ENCODE measurements at regions not wholly inside any gene's neighbourhood (a gene's known extent, or its start where the extent isn't known, plus 50 kb on each side); places are given as distances from the start of the nearest gene placed in this dataset.

DNA sequence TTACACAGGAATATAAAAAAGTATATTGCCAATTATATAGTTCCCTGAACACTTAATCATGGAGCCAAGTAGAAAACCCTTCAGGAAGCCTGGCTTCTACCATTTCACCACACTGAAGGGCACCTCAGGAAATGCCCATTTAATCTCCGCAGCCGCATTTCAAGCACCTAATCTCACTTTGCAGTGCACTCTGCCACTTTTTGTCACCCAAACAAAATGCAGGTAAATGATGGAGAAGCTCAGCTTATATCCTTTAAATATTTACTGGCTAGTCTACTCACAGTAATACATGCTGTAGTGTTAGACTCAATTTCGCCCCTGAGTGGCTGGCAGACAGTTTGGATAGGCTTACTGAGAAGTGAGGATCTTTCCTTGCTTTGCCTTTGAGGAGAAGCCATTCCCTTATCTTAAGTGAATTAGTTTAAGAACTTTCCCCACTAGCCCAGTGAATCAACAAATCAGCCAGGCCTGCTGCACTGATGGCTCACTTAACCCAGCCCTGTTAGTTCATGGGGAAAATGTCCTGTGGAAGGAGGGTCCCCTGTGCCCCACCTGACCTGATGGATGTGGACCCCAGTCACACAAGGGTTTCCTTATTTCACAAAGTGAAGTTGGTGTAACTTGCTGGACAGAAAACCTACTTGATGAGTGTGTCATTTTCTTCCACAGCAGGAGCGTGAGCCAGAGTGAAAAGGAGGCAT lies 209.7 kb downstream of the CAAP1 start:
- TF ChIP-seq, protein P1, sequence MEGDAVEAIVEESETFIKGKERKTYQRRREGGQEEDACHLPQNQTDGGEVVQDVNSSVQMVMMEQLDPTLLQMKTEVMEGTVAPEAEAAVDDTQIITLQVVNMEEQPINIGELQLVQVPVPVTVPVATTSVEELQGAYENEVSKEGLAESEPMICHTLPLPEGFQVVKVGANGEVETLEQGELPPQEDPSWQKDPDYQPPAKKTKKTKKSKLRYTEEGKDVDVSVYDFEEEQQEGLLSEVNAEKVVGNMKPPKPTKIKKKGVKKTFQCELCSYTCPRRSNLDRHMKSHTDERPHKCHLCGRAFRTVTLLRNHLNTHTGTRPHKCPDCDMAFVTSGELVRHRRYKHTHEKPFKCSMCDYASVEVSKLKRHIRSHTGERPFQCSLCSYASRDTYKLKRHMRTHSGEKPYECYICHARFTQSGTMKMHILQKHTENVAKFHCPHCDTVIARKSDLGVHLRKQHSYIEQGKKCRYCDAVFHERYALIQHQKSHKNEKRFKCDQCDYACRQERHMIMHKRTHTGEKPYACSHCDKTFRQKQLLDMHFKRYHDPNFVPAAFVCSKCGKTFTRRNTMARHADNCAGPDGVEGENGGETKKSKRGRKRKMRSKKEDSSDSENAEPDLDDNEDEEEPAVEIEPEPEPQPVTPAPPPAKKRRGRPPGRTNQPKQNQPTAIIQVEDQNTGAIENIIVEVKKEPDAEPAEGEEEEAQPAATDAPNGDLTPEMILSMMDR (IDR thresholded peaks at IDR 0.05), result no peak
- no peak for TF ChIP-seq POLR2A (IDR thresholded peaks at IDR 0.05)
